Mesenteric fat pad (tissue), 1 donor: ENCODE measurements at regions not wholly inside any gene's neighbourhood (a gene's known extent, or its start where the extent isn't known, plus 50 kb on each side); places are given as distances from the start of the nearest gene placed in this dataset.

ENCODE experiments used
- DNase-seq: peaks from one replicate; pipeline ENCODE4 v3.0.0-alpha.2; 2020; ENCODE audit warnings: low spot score
- donor health status: DM: yes; HTN: yes; CAD: no.

- no peak for DNase-seq
Measured at GRCh38 chr10:44035474-44036197, 349.3 kb downstream of the CXCL12 start.

- no peak for DNase-seq
Measured at GRCh38 chr10:44034946-44035345, 350.0 kb downstream of the CXCL12 start.

- DNase-seq: no peak
Measured at GRCh38 chr10:44033008-44033407, 351.9 kb downstream of the CXCL12 start.

- no peak for DNase-seq
Measured at GRCh38 chr10:44032216-44032615, 352.7 kb downstream of the CXCL12 start.

- no peak for DNase-seq
Measured at GRCh38 chr10:44030738-44031137, 354.2 kb downstream of the CXCL12 start.

- DNase-seq: no peak
Measured at GRCh38 chr10:44030132-44030531, 354.8 kb downstream of the CXCL12 start.

- no peak for DNase-seq
Measured at GRCh38 chr10:44028384-44029137, 356.3 kb downstream of the CXCL12 start.

- DNase-seq: no peak
Measured at GRCh38 chr10:44024356-44025116, 360.4 kb downstream of the CXCL12 start.

- no peak for DNase-seq
Measured at GRCh38 chr10:44023517-44023916, 361.4 kb downstream of the CXCL12 start.

GRCh38 chr10:44022203-44022602, 362.7 kb downstream of the CXCL12 start:
- DNase-seq: no peak

GRCh38 chr10:44020322-44021111, 364.4 kb downstream of the CXCL12 start:
- no peak for DNase-seq

GRCh38 chr10:44017483-44018145, 367.3 kb downstream of the CXCL12 start:
- no peak for DNase-seq

- no peak for DNase-seq
Measured at GRCh38 chr10:44016589-44017482, 368.1 kb downstream of the CXCL12 start.

GRCh38 chr10:44015702-44016500, 367.2 kb upstream of the ZNF32 start:
- no peak for DNase-seq

- DNase-seq: no peak
Measured at GRCh38 chr10:44014644-44015250, 366.1 kb upstream of the ZNF32 start.

GRCh38 chr10:44013981-44014380, 365.3 kb upstream of the ZNF32 start:
- DNase-seq: no peak

- no peak for DNase-seq
Measured at GRCh38 chr10:44012921-44013320, 364.2 kb upstream of the ZNF32 start.

GRCh38 chr10:44011603-44011981, 362.9 kb upstream of the ZNF32 start:
- no peak for DNase-seq
